ENCODE measurements at regions not wholly inside any gene's neighbourhood (a gene's known extent, or its start where the extent isn't known, plus 50 kb on each side); places are given as distances from the start of the nearest gene placed in this dataset.

GRCh38 chr10:69750011-69750373 is 51.7 kb upstream of the COL13A1 start:
- POLR2A ChIA-PET: no interaction called here
- Histone ChIP-seq H2AFZ (ENCODE audit: control insufficient read depth, low read depth, low read length) (no peak overlapping the region), H3K27me3 (replicated peaks in 1 of 2; ENCODE audit: control insufficient read depth in 2 of 2, insufficient read depth in 2 of 2, low read length in 1 of 2) (peaks cover 1 to 2% of the 10 kb centered on the region in 2 experiments; a peak in 1 of 4 replicates), H3K4me2 (ENCODE audit: control insufficient read depth, insufficient read depth) (no peak overlapping the region), H3K4me3 (no peak overlapping the region), H3K79me2 (ENCODE audit: control insufficient read depth, insufficient read depth, low read length) (no peaks in the 10 kb centered on the region), H3K9ac (ENCODE audit: control insufficient read depth, insufficient read depth, low read length) (no peak overlapping the region), H4K20me1 (ENCODE audit: control insufficient read depth, insufficient read depth) (no peaks in the 10 kb centered on the region), H3K9me3 (replicated peaks; ENCODE audit: control insufficient read depth, insufficient read depth, low read length) (no peaks in the 10 kb centered on the region), H3K27ac (ENCODE audit: control insufficient read depth, insufficient read depth) (no peak overlapping the region), H3K4me1 (ENCODE audit: control insufficient read depth, insufficient read depth, low read length) (peaks cover 7% of the 10 kb centered on the region), H3K36me3 (ENCODE audit: control insufficient read depth in 2 of 2, insufficient read depth in 2 of 2, low read length in 1 of 2) (no peaks in the 10 kb centered on the region)
- TF ChIP-seq E2F8 (IDR thresholded peaks at IDR 0.05; ENCODE audit: low read depth, partially characterized antibody) (no peak), EED (IDR thresholded peaks at IDR 0.05; ENCODE audit: low read depth) (no peak), TARDBP (IDR thresholded peaks at IDR 0.05; ENCODE audit: borderline replicate concordance) (no peak), USF2 (IDR thresholded peaks at IDR 0.05; ENCODE audit: borderline replicate concordance, low read depth, low read length) (no peak), POLR2A (IDR thresholded peaks at IDR 0.05; ENCODE audit: low read depth, low read length) (no peak), PML (IDR thresholded peaks at IDR 0.05; ENCODE audit: low read length) (no peak), USF1 (IDR thresholded peaks at IDR 0.05; ENCODE audit: borderline replicate concordance, extremely low read length, insufficient read depth, low read depth, low read length) (no peak), RCOR1 (conservative IDR thresholded peaks at IDR 0.05; ENCODE audit: low read depth, low read length) (no peak), STAT3 (IDR thresholded peaks at IDR 0.05; ENCODE audit: low read depth, low read length) (no peak), MLLT1 (IDR thresholded peaks at IDR 0.05) (no peak), ZBTB40 (IDR thresholded peaks at IDR 0.05; ENCODE audit: borderline replicate concordance) (no peak), DPF2 (IDR thresholded peaks at IDR 0.05) (no peak), HDAC6 (IDR thresholded peaks at IDR 0.05; ENCODE audit: unreplicated experiment) (no peak), ZZZ3 (IDR thresholded peaks at IDR 0.05; ENCODE audit: control insufficient read depth, insufficient read length, low read depth) (no peak), SUPT20H (IDR thresholded peaks at IDR 0.05; ENCODE audit: borderline replicate concordance, control insufficient read depth, low read depth, low read length) (no peak), ZSCAN29 (IDR thresholded peaks at IDR 0.05) (no peak), ZNF24 (IDR thresholded peaks at IDR 0.05) (no peak)
- FAIRE-seq: no peak
- SMC1A ChIA-PET (ENCODE audit: uncharacterized antibody, unreplicated experiment): no interaction called here
- RAD21 ChIA-PET (ENCODE audit: unreplicated experiment): no interaction called here
- ATAC-seq: no peak
- intact Hi-C loops (cut with micrococcal nuclease; ENCODE audit: unreplicated experiment) (no loop called here), in situ Hi-C loops (cut with MboI) (no loop called here)
- BruUV-seq (replicated peaks): no TSS peak
- DNase-seq (ENCODE audit: low read depth, low spot score): no peak
- 61% methylated on average over 9 of the region's 9 CpGs for WGBS (ENCODE audit: insufficient coverage, insufficient replicate concordance, low lambda C conversion rate, missing lambda C conversion rate)
- CTCF ChIA-PET: interaction anchor here (1.2 kb wide), 1 partner anchor 209 kb away, joined by 3 read pairs; no protein-coding TSS in a partner anchor
